ENCODE measurements at regions not wholly inside any gene's neighbourhood (a gene's known extent, or its start where the extent isn't known, plus 50 kb on each side); places are given as distances from the start of the nearest gene placed in this dataset.

GRCh38 chr10:8539056-8539455, 484.6 kb downstream of the GATA3 start:
- CTCF ChIA-PET = no interaction called here
- DNase-seq = no peak

GRCh38 chr10:8543361-8544056, 489.0 kb downstream of the GATA3 start:
- Mint-ChIP-seq H3K9me3 (ENCODE audit: unreplicated experiment) (no peaks in the 10 kb centered on the region), H3K4me3 (ENCODE audit: unreplicated experiment) (no peak overlapping the region), H3K27ac (ENCODE audit: unreplicated experiment) (no peak overlapping the region), H3K27me3 (ENCODE audit: insufficient read depth, unreplicated experiment) (peaks cover 2% of the 10 kb centered on the region), H3K36me3 (ENCODE audit: insufficient read depth, unreplicated experiment) (no peaks in the 10 kb centered on the region), H3K4me1 (ENCODE audit: low read depth, unreplicated experiment) (no peaks in the 10 kb centered on the region)
- no peak for TF ChIP-seq CTCF (IDR thresholded peaks at IDR 0.05; ENCODE audit: insufficient read depth in 1 of 2, low read depth in 1 of 2, low read length in 1 of 2, severe bottlenecking in 1 of 2, unreplicated experiment in 1 of 2)
- intact Hi-C loops (cut with micrococcal nuclease; ENCODE audit: unreplicated experiment) = no loop called here
- Histone ChIP-seq H3K27me3 (replicated peaks; ENCODE audit: control insufficient read depth, insufficient read depth, low read length) (no peaks in the 10 kb centered on the region), H3K36me3 (ENCODE audit: control insufficient read depth, insufficient read depth, low read length) (no peaks in the 10 kb centered on the region), H3K4me1 (0 out of 2 replicates have a peak, but pooled peaks cover 3% of the 10 kb centered on the region), H3K4me3 (ENCODE audit: low read depth, low read length) (no peak overlapping the region), H3K9me3 (no peaks in the 10 kb centered on the region)
- ChIA-PET CTCF (no interaction called here), POLR2A (no interaction called here)
- no peak for DNase-seq
- BruUV-seq (replicated peaks) = no TSS peak

More at GRCh38 chr10:8539056-8539455, 484.6 kb downstream of the GATA3 start:
- no peak for TF ChIP-seq CTCF (IDR thresholded peaks at IDR 0.05; ENCODE audit: insufficient read depth in 1 of 2, low read depth in 1 of 2, low read length in 1 of 2, severe bottlenecking in 1 of 2, unreplicated experiment in 1 of 2)
- H3K36me3 ChIP-seq (ENCODE audit: control insufficient read depth, insufficient read depth, low read length) = no peaks in the 10 kb centered on the region
- Mint-ChIP-seq H3K4me3 (ENCODE audit: unreplicated experiment) (no peak overlapping the region), H3K9me3 (ENCODE audit: unreplicated experiment) (no peaks in the 10 kb centered on the region), H3K27ac (ENCODE audit: unreplicated experiment) (no peak overlapping the region), H3K27me3 (ENCODE audit: insufficient read depth, unreplicated experiment) (peaks cover 11% of the 10 kb centered on the region), H3K36me3 (ENCODE audit: insufficient read depth, unreplicated experiment) (no peaks in the 10 kb centered on the region), H3K4me1 (ENCODE audit: low read depth, unreplicated experiment) (no peaks in the 10 kb centered on the region)
- no peaks in the 10 kb centered on the region for H3K9me3 ChIP-seq
- no peaks in the 10 kb centered on the region for H3K4me1 ChIP-seq
- POLR2A ChIA-PET = no interaction called here
- no peak overlapping the region for H3K4me3 ChIP-seq (ENCODE audit: low read depth, low read length)
- BruUV-seq (replicated peaks) = no TSS peak
- intact Hi-C loops (cut with micrococcal nuclease; ENCODE audit: unreplicated experiment) = no loop called here
- H3K27me3 ChIP-seq (replicated peaks; ENCODE audit: control insufficient read depth, insufficient read depth, low read length) = no peaks in the 10 kb centered on the region

- POLR2A ChIA-PET = no interaction called here
- no peak for TF ChIP-seq CTCF (IDR thresholded peaks at IDR 0.05; ENCODE audit: insufficient read depth in 1 of 2, low read depth in 1 of 2, low read length in 1 of 2, severe bottlenecking in 1 of 2, unreplicated experiment in 1 of 2)
- no TSS peak for BruUV-seq (replicated peaks)
- H3K9me3 ChIP-seq = no peaks in the 10 kb centered on the region
- CTCF ChIA-PET = no interaction called here
- H3K4me3 Mint-ChIP-seq (ENCODE audit: unreplicated experiment) = no peak overlapping the region
- no peaks in the 10 kb centered on the region for H3K9me3 Mint-ChIP-seq (ENCODE audit: unreplicated experiment)
- intact Hi-C loops (cut with micrococcal nuclease; ENCODE audit: unreplicated experiment) = no loop called here
- peak in 1 of 2 experiments; percentile 20 for DNase-seq
- H3K27ac Mint-ChIP-seq (ENCODE audit: unreplicated experiment) = no peak overlapping the region
- peaks cover 2% of the 10 kb centered on the region for H3K27me3 Mint-ChIP-seq (ENCODE audit: insufficient read depth, unreplicated experiment)
- H3K36me3 ChIP-seq (ENCODE audit: control insufficient read depth, insufficient read depth, low read length) = no peaks in the 10 kb centered on the region
- H3K27me3 ChIP-seq (replicated peaks; ENCODE audit: control insufficient read depth, insufficient read depth, low read length) = no peaks in the 10 kb centered on the region
- H3K4me3 ChIP-seq (ENCODE audit: low read depth, low read length) = no peak overlapping the region
- 0 out of 2 replicates have a peak, but pooled peaks cover 3% of the 10 kb centered on the region for H3K4me1 ChIP-seq
- H3K4me1 Mint-ChIP-seq (ENCODE audit: low read depth, unreplicated experiment) = no peaks in the 10 kb centered on the region
- H3K36me3 Mint-ChIP-seq (ENCODE audit: insufficient read depth, unreplicated experiment) = no peaks in the 10 kb centered on the region
Measured at GRCh38 chr10:8544057-8544380, 489.5 kb downstream of the GATA3 start.
